Fibroblast of pulmonary artery (primary cell): ENCODE measurements at regions not wholly inside any gene's neighbourhood (a gene's known extent, or its start where the extent isn't known, plus 50 kb on each side); places are given as distances from the start of the nearest gene placed in this dataset.

Experiments used
- DNase-seq: peaks from one replicate; pipeline ENCODE4 v3.0.0-alpha.2; 2010; ENCODE audit warnings: low read depth
- H3K4me3 ChIP-seq: replicated peaks from 2 replicates; pipeline ENCODE4 v1.5.1; 2011; ENCODE audit warnings: low read depth, mild to moderate bottlenecking, control low read depth, low read length, moderate library complexity
- CTCF ChIP-seq: IDR thresholded peaks from 2 replicates; pipeline ENCODE4 v1.5.1; 2011; ENCODE audit warnings: mild to moderate bottlenecking, control low read depth, low read length, inconsistent platforms; ENCODE audit errors: missing control alignments

GRCh38 chr19:30071871-30072270, 129.8 kb downstream of the URI1 start:
- DNase-seq, result no peak
- no peak for TF ChIP-seq CTCF
- H3K4me3 ChIP-seq, result no peak overlapping the region

- TF ChIP-seq CTCF, result no peak
- no peak for DNase-seq
- H3K4me3 ChIP-seq, result no peak overlapping the region
These were observed 131.3 kb downstream of the URI1 start for GRCh38 chr19:30073152-30074000.

DNA sequence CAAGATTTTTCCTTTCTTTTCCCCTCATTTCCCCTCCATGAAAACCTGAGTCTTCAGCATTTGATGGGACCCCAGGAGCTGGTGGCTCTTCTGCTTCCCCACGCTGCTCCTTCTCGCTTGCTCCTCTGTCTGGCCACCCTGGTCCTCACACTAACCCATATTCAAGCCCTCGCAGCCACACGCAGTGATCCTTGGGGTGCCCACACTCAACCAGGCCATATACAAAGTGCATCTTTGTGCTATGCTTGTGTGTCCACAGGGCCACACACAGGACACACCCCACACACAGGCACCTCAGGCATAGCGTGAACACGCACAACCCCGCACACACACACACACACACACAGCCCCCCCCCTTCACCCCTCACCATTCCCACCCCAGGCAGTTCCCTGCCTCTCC, 132.1 kb downstream of the URI1 start:
- DNase-seq, result no peak
- no peak overlapping the region for H3K4me3 ChIP-seq
- no peak for TF ChIP-seq CTCF

DNA sequence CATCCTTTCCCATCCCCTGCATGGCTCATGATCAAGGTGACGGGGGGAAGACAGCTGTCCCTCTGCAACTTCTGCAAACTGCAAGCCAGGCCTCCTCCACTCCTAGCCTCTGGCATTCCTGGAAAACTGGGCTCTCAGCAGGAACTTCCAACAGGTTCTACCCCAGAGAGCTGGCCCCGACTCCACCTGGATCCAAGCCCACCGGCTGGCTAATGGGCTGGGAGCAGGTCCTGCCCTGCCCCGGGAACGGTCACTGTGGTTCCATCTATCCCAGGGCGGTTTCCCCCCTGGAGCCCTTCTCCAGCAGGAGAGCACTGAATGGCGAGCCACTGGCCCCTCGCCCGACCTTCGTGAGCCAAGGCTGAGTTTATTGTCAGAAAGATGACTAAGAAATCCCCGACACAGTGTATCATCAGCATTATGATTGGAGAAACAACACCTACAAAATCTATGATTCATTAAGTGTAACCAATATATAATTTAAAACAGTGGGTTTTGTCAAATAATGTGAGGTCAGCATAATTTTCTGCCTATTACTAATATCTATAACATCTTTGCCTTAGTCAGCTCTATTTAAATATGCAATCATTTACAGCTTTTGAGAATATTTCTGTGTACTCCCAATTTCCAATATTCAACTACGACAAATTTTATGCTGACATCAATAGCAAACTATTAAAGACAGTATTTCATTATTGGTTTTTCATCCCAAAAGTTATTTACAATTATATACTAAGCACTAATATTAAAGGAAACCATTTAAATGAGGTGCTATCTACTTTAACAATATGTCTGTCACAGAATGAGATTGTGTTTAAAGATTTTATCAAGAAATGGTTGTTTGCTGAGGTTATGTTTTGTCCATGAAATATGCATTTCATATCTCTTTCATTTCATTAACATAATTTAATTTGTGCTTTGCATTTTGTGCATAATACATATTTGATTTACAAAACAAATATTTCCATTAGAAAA, 133.0 kb downstream of the URI1 start:
- no peak overlapping the region for H3K4me3 ChIP-seq
- no peak for DNase-seq
- no peak for TF ChIP-seq CTCF

GRCh38 chr19:30076101-30076551, 134.1 kb downstream of the URI1 start:
- no peak for DNase-seq
- H3K4me3 ChIP-seq, result no peak overlapping the region
- TF ChIP-seq CTCF, result no peak

DNA sequence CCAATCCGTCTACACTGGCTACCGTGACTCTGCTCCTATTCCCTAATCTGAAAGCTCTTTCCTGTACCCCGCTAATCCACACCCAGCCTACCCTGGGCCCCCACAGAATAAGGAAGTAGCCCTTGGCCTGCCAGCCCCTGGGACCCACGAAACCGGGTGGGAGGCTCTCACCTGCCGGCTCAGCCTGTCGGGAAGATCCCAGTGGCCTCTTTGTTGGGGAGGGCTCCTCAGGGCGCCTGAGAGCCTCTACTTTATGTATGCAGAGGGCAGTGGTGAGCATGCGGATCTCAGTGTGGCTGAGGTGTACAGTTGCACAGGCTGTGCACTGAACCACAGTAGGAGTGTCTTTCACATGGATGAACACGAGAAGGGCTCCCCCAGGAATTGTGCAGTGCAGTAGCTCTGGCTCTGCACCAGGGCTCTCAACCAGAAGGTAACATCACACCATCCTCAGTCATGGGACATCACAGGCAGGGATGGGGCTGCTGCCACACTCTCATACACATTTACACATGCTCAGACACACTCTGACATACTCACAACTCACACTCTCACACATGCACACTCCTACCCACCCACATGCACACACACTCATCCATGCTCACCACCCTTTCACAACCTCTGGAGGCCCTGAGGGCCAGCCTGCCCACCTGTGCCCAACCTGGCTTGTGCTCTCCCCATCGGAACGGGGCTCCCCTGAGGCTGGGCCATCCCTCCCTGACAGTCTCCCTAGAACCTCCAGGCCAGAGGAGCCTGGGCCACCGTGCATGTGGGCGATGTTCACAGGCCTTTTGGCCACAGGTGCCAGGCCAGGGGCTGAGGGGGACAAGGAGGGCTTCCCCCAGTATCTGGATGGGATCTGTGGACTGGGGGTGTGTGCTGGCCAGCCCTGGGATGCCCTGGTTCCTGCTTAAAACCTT, 135.0 kb downstream of the URI1 start:
- TF ChIP-seq CTCF, result no peak
- DNase-seq, result no peak
- no peak overlapping the region for H3K4me3 ChIP-seq
